HG03097 (cell line): ENCODE measurements at regions not wholly inside any gene's neighbourhood (a gene's known extent, or its start where the extent isn't known, plus 50 kb on each side); places are given as distances from the start of the nearest gene placed in this dataset.

Source experiments
- ATAC-seq: cut with Tn5 transposase; IDR thresholded peaks from one replicate; pipeline ENCODE4 v1.9.1; 2021; ENCODE audit not compliant: unreplicated experiment, low FRiP score

DNA sequence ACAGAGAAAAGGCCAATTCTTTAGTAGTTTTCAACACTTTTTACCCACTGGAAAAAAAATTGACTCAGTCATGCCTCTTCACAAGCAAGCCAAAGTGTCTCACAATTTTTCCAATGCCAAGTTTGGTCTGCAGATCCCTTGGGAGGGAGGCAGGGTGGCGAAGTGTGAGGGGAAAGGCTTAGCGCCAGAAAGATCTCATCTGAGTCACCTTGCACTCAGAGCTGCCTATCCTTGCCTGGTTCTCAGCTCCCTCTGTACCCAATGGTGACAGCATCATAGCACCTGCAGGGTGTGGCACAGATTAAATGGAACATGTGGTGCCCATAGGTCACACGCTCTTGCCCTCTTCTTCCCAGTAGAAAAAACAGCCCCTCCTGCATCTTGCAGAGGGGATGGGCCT lies 55.2 kb upstream of the GYPC start:
- no peak for ATAC-seq

- ATAC-seq: no peak
Observed at GRCh38 chr2:126602334-126602733, 53.6 kb upstream of the GYPC start.
